HepG2 (cell line): ENCODE measurements at regions not wholly inside any gene's neighbourhood (a gene's known extent, or its start where the extent isn't known, plus 50 kb on each side); places are given as distances from the start of the nearest gene placed in this dataset.

ENCODE experiments used
- ADNP ChIP-seq: sonication (generic); formaldehyde crosslinking; IDR thresholded peaks from 2 replicates; pipeline ENCODE4 v1.4.0; 2020; ENCODE audit warnings: missing genetic modification reagents
- CBX1 ChIP-seq: IDR thresholded peaks from one replicate; pipeline ENCODE4 v1.6.1; 2016; ENCODE audit warnings: antibody characterized with exemption, low read depth
- CCAR2 ChIP-seq: fragments of 200-400 bp; formaldehyde crosslinking; optimal IDR thresholded peaks from 2 replicates; pipeline ENCODE3; 2018; ENCODE audit warnings: low read depth, mild to moderate bottlenecking, low read length, moderate library complexity
- CEBPB ChIP-seq: IDR thresholded peaks from 2 replicates; pipeline ENCODE4 v1.6.1; 2011; ENCODE audit warnings: low read depth, low read length, improper control_type of control experiment, borderline replicate concordance
- CENPX ChIP-seq: sonication (generic); formaldehyde crosslinking; IDR thresholded peaks from 2 replicates; pipeline ENCODE4 v1.9.0; 2021; ENCODE audit warnings: mild to moderate bottlenecking, missing genetic modification reagents, moderate library complexity
- HMG20A ChIP-seq: IDR thresholded peaks from 2 replicates; pipeline ENCODE4 v1.6.1; 2016; ENCODE audit warnings: borderline replicate concordance
- KDM4B ChIP-seq: sonication (generic); formaldehyde crosslinking; IDR thresholded peaks from 2 replicates; pipeline ENCODE4 v1.4.0; 2020; ENCODE audit warnings: missing genetic modification reagents
- KLF12 ChIP-seq: sonication (generic); formaldehyde crosslinking; IDR thresholded peaks from 2 replicates; pipeline ENCODE4 v1.4.0; 2020; ENCODE audit warnings: missing genetic modification reagents, borderline replicate concordance
- LCORL ChIP-seq, 2 experiments: fragments of 450-650 bp in 1 of 2; sonication (generic) in 1 of 2; formaldehyde crosslinking in 1 of 2; IDR thresholded peaks; 2 replicates each; pipeline versions ENCODE4 v1.5.0 to v1.6.1; 2017 to 2020; ENCODE audit warnings: antibody characterized with exemption in 1 of 2, missing genetic modification reagents in 1 of 2
- MIER2 ChIP-seq: IDR thresholded peaks from 2 replicates; pipeline ENCODE4 v1.6.1; 2016; ENCODE audit warnings: missing biosample characterization, missing genetic modification reagents
- MYNN ChIP-seq: sonication (generic); formaldehyde crosslinking; IDR thresholded peaks from 2 replicates; pipeline ENCODE4 v1.4.0; 2020; ENCODE audit warnings: mild to moderate bottlenecking, low read depth, missing genetic modification reagents
- NR2F6 ChIP-seq, 2 experiments: IDR thresholded peaks; 2 replicates each; pipeline ENCODE4 v1.6.1; 2016; ENCODE audit warnings: antibody characterized with exemption in 1 of 2, mild to moderate bottlenecking in 1 of 2
- PHF20 ChIP-seq: sonication (generic); formaldehyde crosslinking; IDR thresholded peaks from 2 replicates; pipeline ENCODE4 v1.5.0; 2020; ENCODE audit warnings: mild to moderate bottlenecking, missing genetic modification reagents
- PPARG ChIP-seq: conservative IDR thresholded peaks from 2 replicates; pipeline ENCODE4 v1.6.1; 2016; ENCODE audit warnings: missing biosample characterization, missing genetic modification reagents
- RAD51 ChIP-seq: fragments of 450-650 bp; IDR thresholded peaks from 2 replicates; pipeline ENCODE4 v1.6.1; 2016; ENCODE audit warnings: borderline replicate concordance
- RARA ChIP-seq: IDR thresholded peaks from 2 replicates; pipeline ENCODE4 v1.6.1; 2016; ENCODE audit warnings: missing genetic modification reagents, missing compliant biosample characterization
- TAF1 ChIP-seq: sonication (generic); formaldehyde crosslinking; IDR thresholded peaks from 2 replicates; pipeline ENCODE4 v1.4.0; 2020; ENCODE audit warnings: missing genetic modification reagents
- TFAP4 ChIP-seq: sonication (generic); IDR thresholded peaks from 2 replicates; pipeline ENCODE4 v1.6.1; 2016; ENCODE audit warnings: low read depth, borderline replicate concordance
- ZMYM4 ChIP-seq: sonication (generic); formaldehyde crosslinking; IDR thresholded peaks from 2 replicates; pipeline ENCODE4 v1.8.1; 2023; ENCODE audit warnings: mild to moderate bottlenecking, missing genetic modification reagents
- ZNF562 ChIP-seq: sonication (generic); formaldehyde crosslinking; IDR thresholded peaks from 2 replicates; pipeline ENCODE4 v1.8.0; 2022; ENCODE audit warnings: missing genetic modification reagents, borderline replicate concordance
- ZNF569 ChIP-seq: sonication (generic); formaldehyde crosslinking; IDR thresholded peaks from 2 replicates; pipeline ENCODE4 v1.5.0; 2020; ENCODE audit warnings: mild to moderate bottlenecking, missing genetic modification reagents, moderate library complexity, borderline replicate concordance
- ZSCAN20 ChIP-seq: sonication (generic); formaldehyde crosslinking; IDR thresholded peaks from 2 replicates; pipeline ENCODE4 v1.4.0; 2020; ENCODE audit warnings: missing genetic modification reagents, mild to moderate bottlenecking, borderline replicate concordance
- ZZZ3 ChIP-seq: sonication (generic); formaldehyde crosslinking; IDR thresholded peaks from 2 replicates; pipeline ENCODE4 v1.4.0; 2020; ENCODE audit warnings: missing genetic modification reagents, mild to moderate bottlenecking, borderline replicate concordance
- TF ChIP-seq, protein P1 (sequence below): sonication (generic); formaldehyde crosslinking; IDR thresholded peaks from 2 replicates; pipeline ENCODE4 v1.5.0; 2020; ENCODE audit warnings: mild to moderate bottlenecking, missing genetic modification reagents, borderline replicate concordance
- TF ChIP-seq, protein P2 (sequence below): sonication (generic); formaldehyde crosslinking; IDR thresholded peaks from 2 replicates; pipeline ENCODE4 v1.4.0; 2020; ENCODE audit warnings: mild to moderate bottlenecking, missing genetic modification reagents

DNA sequence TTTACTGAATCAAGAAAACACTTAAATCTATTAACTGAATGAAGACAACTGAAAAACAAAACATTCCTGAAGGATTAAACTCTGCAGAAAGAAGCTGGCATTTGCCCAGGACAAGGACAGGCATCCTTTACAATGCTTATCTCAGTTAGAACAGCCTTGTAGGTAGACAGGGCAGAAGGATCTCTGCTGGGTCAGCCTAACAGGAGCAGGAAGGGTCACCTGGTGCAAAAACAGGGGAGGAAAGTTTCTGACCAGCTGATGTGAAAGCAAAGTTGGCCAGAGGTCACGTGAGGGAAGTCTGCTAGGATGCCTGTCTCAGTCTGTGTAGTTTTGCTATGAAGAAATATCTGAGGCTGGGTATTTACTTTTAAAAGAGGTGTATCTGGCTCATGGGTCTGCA, 348.6 kb downstream of the ANAPC1 start (continued):
- TF ChIP-seq, protein P1, sequence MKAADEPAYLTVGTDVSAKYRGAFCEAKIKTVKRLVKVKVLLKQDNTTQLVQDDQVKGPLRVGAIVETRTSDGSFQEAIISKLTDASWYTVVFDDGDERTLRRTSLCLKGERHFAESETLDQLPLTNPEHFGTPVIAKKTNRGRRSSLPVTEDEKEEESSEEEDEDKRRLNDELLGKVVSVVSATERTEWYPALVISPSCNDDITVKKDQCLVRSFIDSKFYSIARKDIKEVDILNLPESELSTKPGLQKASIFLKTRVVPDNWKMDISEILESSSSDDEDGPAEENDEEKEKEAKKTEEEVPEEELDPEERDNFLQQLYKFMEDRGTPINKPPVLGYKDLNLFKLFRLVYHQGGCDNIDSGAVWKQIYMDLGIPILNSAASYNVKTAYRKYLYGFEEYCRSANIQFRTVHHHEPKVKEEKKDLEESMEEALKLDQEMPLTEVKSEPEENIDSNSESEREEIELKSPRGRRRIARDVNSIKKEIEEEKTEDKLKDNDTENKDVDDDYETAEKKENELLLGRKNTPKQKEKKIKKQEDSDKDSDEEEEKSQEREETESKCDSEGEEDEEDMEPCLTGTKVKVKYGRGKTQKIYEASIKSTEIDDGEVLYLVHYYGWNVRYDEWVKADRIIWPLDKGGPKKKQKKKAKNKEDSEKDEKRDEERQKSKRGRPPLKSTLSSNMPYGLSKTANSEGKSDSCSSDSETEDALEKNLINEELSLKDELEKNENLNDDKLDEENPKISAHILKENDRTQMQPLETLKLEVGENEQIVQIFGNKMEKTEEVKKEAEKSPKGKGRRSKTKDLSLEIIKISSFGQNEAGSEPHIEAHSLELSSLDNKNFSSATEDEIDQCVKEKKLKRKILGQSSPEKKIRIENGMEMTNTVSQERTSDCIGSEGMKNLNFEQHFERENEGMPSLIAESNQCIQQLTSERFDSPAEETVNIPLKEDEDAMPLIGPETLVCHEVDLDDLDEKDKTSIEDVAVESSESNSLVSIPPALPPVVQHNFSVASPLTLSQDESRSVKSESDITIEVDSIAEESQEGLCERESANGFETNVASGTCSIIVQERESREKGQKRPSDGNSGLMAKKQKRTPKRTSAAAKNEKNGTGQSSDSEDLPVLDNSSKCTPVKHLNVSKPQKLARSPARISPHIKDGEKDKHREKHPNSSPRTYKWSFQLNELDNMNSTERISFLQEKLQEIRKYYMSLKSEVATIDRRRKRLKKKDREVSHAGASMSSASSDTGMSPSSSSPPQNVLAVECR = peak; percentile 22; the same call in 1 of the 2 replicates
- TF ChIP-seq CENPX (CRISPR knock-in tag) (no peak), ZNF569 (CRISPR knock-in tag) (no peak), LCORL (IDR thresholded peaks at IDR 0.05) (no peak), LCORL (CRISPR knock-in tag; IDR thresholded peaks at IDR 0.05) (0 out of 2 replicates have a peak, but pooled peaks have one; percentile 48), CCAR2 (no peak), CBX1 (no peak), PPARG (CRISPR knock-in tag) (peak; percentile 40; the same call in 1 of the 2 replicates), MIER2 (no peak), CEBPB (0 out of 2 replicates have a peak, but pooled peaks have one; percentile 24), HMG20A (CRISPR knock-in tag) (peak; percentile 28; the same call in 1 of the 2 replicates), PHF20 (CRISPR knock-in tag) (no peak), ZZZ3 (CRISPR knock-in tag) (no peak), ADNP (CRISPR knock-in tag) (no peak), ZNF562 (CRISPR knock-in tag) (no peak), ZMYM4 (0 out of 2 replicates have a peak, but pooled peaks have one; percentile 19), NR2F6 (IDR thresholded peaks at IDR 0.05) (no peak), NR2F6 (CRISPR knock-in tag; IDR thresholded peaks at IDR 0.05) (peak; percentile 49; the same call in 1 of the 2 replicates), RAD51 (peak; percentile 61), KLF12 (CRISPR knock-in tag) (no peak), KDM4B (CRISPR knock-in tag) (no peak), MYNN (CRISPR knock-in tag) (no peak), ZSCAN20 (no peak), RARA (CRISPR knock-in tag) (peak; percentile 42; the same call in 1 of the 2 replicates), TFAP4 (peak; percentile 90), TAF1 (CRISPR knock-in tag) (no peak)
- TF ChIP-seq, protein P2, sequence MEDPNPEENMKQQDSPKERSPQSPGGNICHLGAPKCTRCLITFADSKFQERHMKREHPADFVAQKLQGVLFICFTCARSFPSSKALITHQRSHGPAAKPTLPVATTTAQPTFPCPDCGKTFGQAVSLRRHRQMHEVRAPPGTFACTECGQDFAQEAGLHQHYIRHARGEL = no peak
